Esophagus muscularis mucosa (tissue), 4 donors: ENCODE measurements at regions not wholly inside any gene's neighbourhood (a gene's known extent, or its start where the extent isn't known, plus 50 kb on each side); places are given as distances from the start of the nearest gene placed in this dataset.

Experiments
- DNase-seq: peaks from one replicate; pipeline ENCODE4 v3.0.0-alpha.2; 2017; ENCODE audit errors: extremely low spot score
- H3K27ac ChIP-seq, 4 donors: fragments of 200-600 bp; sonication (generic); replicated peaks in 1 of 4; 1 replicate in 3 of 4; 2 replicates in 1 of 4; pipeline ENCODE4 v1.5.1; 2016 to 2019; ENCODE audit warnings: mild to moderate bottlenecking in 1 of 4
- H3K27me3 ChIP-seq, 4 donors: fragments of 200-600 bp; sonication (generic); one replicate each; pipeline versions ENCODE4 v1.5.1 to v1.6.0; 2016 to 2019
- H3K36me3 ChIP-seq, 4 donors: fragments of 200-600 bp; sonication (generic); one replicate each; pipeline ENCODE4 v1.5.1; 2016 to 2019
- H3K4me1 ChIP-seq, 4 donors: fragments of 200-600 bp; sonication (generic); one replicate each; pipeline ENCODE4 v1.5.1; 2016 to 2019
- H3K4me3 ChIP-seq, 4 donors: fragments of 200-600 bp; sonication (generic); 1 replicate in 2 of 4; 2 replicates in 2 of 4; pipeline ENCODE4 v1.5.1; 2016 to 2019; ENCODE audit warnings: mild to moderate bottlenecking in 4 of 4, moderate library complexity in 1 of 4
- H3K9me3 ChIP-seq, 4 donors: fragments of 200-600 bp; sonication (generic); 1 replicate in 3 of 4; 2 replicates in 1 of 4; pipeline ENCODE4 v1.5.1; 2016 to 2019
- CTCF ChIP-seq, 3 experiments: fragments of 200-600 bp in 2 of 3; fragments of 450-650 bp in 1 of 3; sonication (generic) in 2 of 3; IDR thresholded peaks; one replicate each; pipeline ENCODE4 v1.5.1; 2017 to 2019; ENCODE audit warnings: antibody characterized with exemption in 3 of 3, mild to moderate bottlenecking in 2 of 3, moderate library complexity in 1 of 3
- EP300 ChIP-seq: sonication (generic); formaldehyde crosslinking; IDR thresholded peaks from one replicate; pipeline ENCODE4 v1.6.1; 2017; ENCODE audit warnings: antibody characterized with exemption
- POLR2A ChIP-seq: fragments of 450-650 bp; IDR thresholded peaks from one replicate; pipeline ENCODE4 v1.6.1; 2017; ENCODE audit warnings: antibody characterized with exemption, moderate library complexity, mild to moderate bottlenecking, low read depth
- POLR2AphosphoS5 ChIP-seq, 2 donors: sonication (generic); formaldehyde crosslinking; IDR thresholded peaks; one replicate each; pipeline ENCODE4 v1.6.1; 2017; ENCODE audit warnings: antibody characterized with exemption in 2 of 2
- WGBS: methylation state at CpG from one replicate; pipeline ENCODE4 v1.1.5; 2018; 5-methylcytosine and 5-hydroxymethylcytosine counted together
- intact Hi-C: fragments of 100-400 bp; cut with DNase I; formaldehyde crosslinking; loops from one replicate; pipeline ENCODE4 v1.15.1; 2023

- H3K4me1 ChIP-seq = peaks cover 22 to 38% (median 29%) of the 10 kb centered on the region in 4 donors
- no peak overlapping the region for H3K27ac ChIP-seq
- no peaks in the 10 kb centered on the region for H3K9me3 ChIP-seq
- intact Hi-C loops = no loop called here
- no peaks in the 10 kb centered on the region for H3K27me3 ChIP-seq
- no peak for TF ChIP-seq POLR2A
- TF ChIP-seq CTCF (IDR thresholded peaks at IDR 0.05) = no peak
- no peak for TF ChIP-seq EP300
- no peak for TF ChIP-seq POLR2AphosphoS5 (IDR thresholded peaks at IDR 0.05)
- 98% methylated on average over 8 of the region's 10 CpGs for whole genome bisulfite sequencing
- H3K4me3 ChIP-seq = no peak overlapping the region
- DNase-seq = no peak
- H3K36me3 ChIP-seq = peaks cover 0 to 3% (median 0%) of the 10 kb centered on the region in 4 donors
Observed at GRCh38 chr1:201690528-201690927, 138.4 kb upstream of the IPO9 start.

GRCh38 chr1:201691716-201692554 lies 137.0 kb upstream of the IPO9 start:
- Histone ChIP-seq H3K4me1 (peaks cover 36 to 52% (median 42%) of the 10 kb centered on the region in 4 donors), H3K9me3 (no peaks in the 10 kb centered on the region), H3K4me3 (no peak overlapping the region), H3K36me3 (no peaks in the 10 kb centered on the region), H3K27me3 (no peaks in the 10 kb centered on the region), H3K27ac (no peak overlapping the region)
- intact Hi-C loops = no loop called here
- TF ChIP-seq POLR2A = no peak
- TF ChIP-seq CTCF (IDR thresholded peaks at IDR 0.05) = no peak
- no peak for TF ChIP-seq EP300
- TF ChIP-seq POLR2AphosphoS5 (IDR thresholded peaks at IDR 0.05) = no peak
- 91% methylated on average over 6 of the region's 6 CpGs for WGBS
- DNase-seq = no peak

- no peaks in the 10 kb centered on the region for H3K27me3 ChIP-seq
- peaks cover 45 to 59% (median 50%) of the 10 kb centered on the region in 4 donors for H3K4me1 ChIP-seq
- no peak for DNase-seq
- no peaks in the 10 kb centered on the region for H3K9me3 ChIP-seq
- no peak overlapping the region for H3K4me3 ChIP-seq
- H3K27ac ChIP-seq = no peak overlapping the region
- no peaks in the 10 kb centered on the region for H3K36me3 ChIP-seq
- WGBS = 76% methylated on average over 3 of the region's 3 CpGs
- intact Hi-C loops = no loop called here
- TF ChIP-seq CTCF (IDR thresholded peaks at IDR 0.05) (no peak), EP300 (no peak), POLR2A (no peak), POLR2AphosphoS5 (IDR thresholded peaks at IDR 0.05) (no peak)
Observed at GRCh38 chr1:201692555-201693394, 136.2 kb upstream of the IPO9 start.

DNA sequence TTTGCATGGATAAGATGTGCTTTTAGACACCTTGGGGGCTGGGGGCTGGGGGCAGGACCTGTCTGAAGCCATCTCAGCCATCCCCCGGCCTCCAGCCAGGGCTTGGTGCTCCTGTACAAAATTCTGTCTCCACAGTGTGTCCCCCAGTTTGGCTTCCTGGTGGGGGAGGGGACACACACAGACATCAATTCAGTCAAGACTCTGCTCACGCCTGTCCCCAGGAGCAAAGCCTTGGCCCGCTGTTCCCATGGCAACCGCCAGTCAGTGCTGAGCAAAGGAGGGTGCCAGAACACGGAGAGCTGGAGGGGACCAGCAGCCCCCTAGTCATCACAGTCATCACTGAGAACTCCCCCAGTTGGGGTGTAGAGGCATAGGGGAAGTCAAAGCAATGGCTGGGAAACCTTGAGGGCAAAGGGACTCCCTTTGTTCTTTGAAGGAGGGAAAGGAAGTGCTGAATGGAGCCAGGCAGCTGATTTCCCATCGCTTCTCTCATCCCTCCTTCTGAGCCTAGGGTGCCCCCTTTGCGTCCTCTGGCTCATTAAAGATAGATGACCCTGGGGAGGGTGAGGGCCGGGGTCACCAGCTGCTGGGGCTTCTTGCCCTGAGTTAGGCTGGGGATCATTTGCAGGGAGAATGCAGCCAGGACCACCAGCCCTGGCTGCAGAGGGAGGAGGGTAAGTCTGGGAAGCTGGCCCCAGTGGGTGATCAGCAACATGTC lies 134.9 kb upstream of the IPO9 start:
- WGBS = 85% methylated on average over 7 of the region's 8 CpGs
- no peaks in the 10 kb centered on the region for H3K9me3 ChIP-seq

More for the DNA sequence above, 134.9 kb upstream of the IPO9 start:
- no peak for DNase-seq
- Histone ChIP-seq H3K4me1 (peaks cover 48 to 59% (median 50%) of the 10 kb centered on the region in 4 donors), H3K27ac (no peak overlapping the region), H3K36me3 (no peaks in the 10 kb centered on the region), H3K27me3 (no peaks in the 10 kb centered on the region), H3K4me3 (no peak overlapping the region)
- TF ChIP-seq POLR2AphosphoS5 (IDR thresholded peaks at IDR 0.05) (no peak), CTCF (IDR thresholded peaks at IDR 0.05) (no peak), POLR2A (no peak), EP300 (no peak)
- intact Hi-C loops = no loop called here
